Lower leg skin (tissue), 4 donors: ENCODE measurements at regions not wholly inside any gene's neighbourhood (a gene's known extent, or its start where the extent isn't known, plus 50 kb on each side); places are given as distances from the start of the nearest gene placed in this dataset.
"Not testable (repeated sequence)": the region's sequence is repeated elsewhere in the genome, so short reads cannot be mapped to it uniquely, and the experiment has no call there.

Experiments used
- DNase-seq, 2 donors: peaks; one replicate each; pipeline ENCODE4 v3.0.0-alpha.2; 2019; ENCODE audit warnings: low spot score in 2 of 2
- H3K4me3 ChIP-seq: fragments of 200-600 bp; sonication (generic); 2 replicates; pipeline ENCODE4 v1.5.1; 2017; ENCODE audit warnings: mild to moderate bottlenecking, low read depth; ENCODE audit not compliant: poor library complexity, severe bottlenecking
- POLR2A ChIP-seq, 2 donors: fragments of 450-650 bp; IDR thresholded peaks; one replicate each; pipeline ENCODE4 v1.6.1; 2016 to 2017; ENCODE audit warnings: antibody characterized with exemption in 2 of 2, mild to moderate bottlenecking in 1 of 2, moderate library complexity in 1 of 2
- WGBS, 2 donors: methylation state at CpG; one replicate each; pipeline ENCODE4 v1.1.5; 2018; 5-methylcytosine and 5-hydroxymethylcytosine counted together
- intact Hi-C: fragments of 100-400 bp; cut with DNase I; formaldehyde crosslinking; loops from one replicate; pipeline ENCODE4 v1.15.0; 2023; ENCODE audit warnings: low total_unique reads
- TF ChIP-seq, protein P1 (sequence below), 3 donors: fragments of 450-650 bp; IDR thresholded peaks; one replicate each; pipeline ENCODE4 v1.5.1; 2016; ENCODE audit warnings: antibody characterized with exemption in 3 of 3, mild to moderate bottlenecking in 3 of 3, moderate library complexity in 2 of 3

- intact Hi-C loops, result no loop called here
- 89 to 90% methylated on average over 2 of the region's 2 CpGs for WGBS, 2 donors
- no peak for DNase-seq
- H3K4me3 ChIP-seq, result no peak overlapping the region
- no peak for TF ChIP-seq POLR2A (IDR thresholded peaks at IDR 0.05)
- TF ChIP-seq, protein P1, sequence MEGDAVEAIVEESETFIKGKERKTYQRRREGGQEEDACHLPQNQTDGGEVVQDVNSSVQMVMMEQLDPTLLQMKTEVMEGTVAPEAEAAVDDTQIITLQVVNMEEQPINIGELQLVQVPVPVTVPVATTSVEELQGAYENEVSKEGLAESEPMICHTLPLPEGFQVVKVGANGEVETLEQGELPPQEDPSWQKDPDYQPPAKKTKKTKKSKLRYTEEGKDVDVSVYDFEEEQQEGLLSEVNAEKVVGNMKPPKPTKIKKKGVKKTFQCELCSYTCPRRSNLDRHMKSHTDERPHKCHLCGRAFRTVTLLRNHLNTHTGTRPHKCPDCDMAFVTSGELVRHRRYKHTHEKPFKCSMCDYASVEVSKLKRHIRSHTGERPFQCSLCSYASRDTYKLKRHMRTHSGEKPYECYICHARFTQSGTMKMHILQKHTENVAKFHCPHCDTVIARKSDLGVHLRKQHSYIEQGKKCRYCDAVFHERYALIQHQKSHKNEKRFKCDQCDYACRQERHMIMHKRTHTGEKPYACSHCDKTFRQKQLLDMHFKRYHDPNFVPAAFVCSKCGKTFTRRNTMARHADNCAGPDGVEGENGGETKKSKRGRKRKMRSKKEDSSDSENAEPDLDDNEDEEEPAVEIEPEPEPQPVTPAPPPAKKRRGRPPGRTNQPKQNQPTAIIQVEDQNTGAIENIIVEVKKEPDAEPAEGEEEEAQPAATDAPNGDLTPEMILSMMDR (IDR thresholded peaks at IDR 0.05), result no peak
Observed at GRCh38 chr2:210730672-210731071, 174.3 kb downstream of the CPS1 start.

DNA sequence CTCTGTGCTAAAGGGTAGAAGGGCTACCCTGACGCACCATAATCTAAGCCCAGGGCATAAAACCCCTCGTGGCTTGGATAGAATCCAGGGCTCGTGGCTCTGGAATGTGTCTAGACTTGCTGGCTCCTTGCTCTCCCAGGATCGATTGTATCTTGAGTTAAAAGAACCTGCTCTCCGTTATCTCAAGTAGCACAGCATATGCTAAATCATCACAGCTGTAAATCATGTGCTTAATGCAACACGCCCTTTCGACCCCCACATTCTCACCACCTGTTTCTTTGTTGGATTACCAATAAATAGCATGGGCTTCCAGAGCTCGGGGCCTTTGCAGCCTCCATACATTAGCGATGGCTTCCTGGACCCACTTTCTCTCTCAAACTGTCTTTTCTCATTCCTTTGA is 190.4 kb downstream of the CPS1 start:
- 16 to 23% methylated on average over 9 of the region's 9 CpGs for WGBS, 2 donors
- DNase-seq, H3K4me3 ChIP-seq, intact Hi-C loops: not testable (repeated sequence)

- no peak for DNase-seq
- WGBS, 2 donors, result 75 to 78% methylated on average over 6 of the region's 6 CpGs
- H3K4me3 ChIP-seq, result no peak overlapping the region
- intact Hi-C loops, result no loop called here
- TF ChIP-seq, protein P1 (IDR thresholded peaks at IDR 0.05), result no peak
- no peak for TF ChIP-seq POLR2A (IDR thresholded peaks at IDR 0.05)
Observed at GRCh38 chr2:210752532-210752931, 196.1 kb downstream of the CPS1 start.

DNA sequence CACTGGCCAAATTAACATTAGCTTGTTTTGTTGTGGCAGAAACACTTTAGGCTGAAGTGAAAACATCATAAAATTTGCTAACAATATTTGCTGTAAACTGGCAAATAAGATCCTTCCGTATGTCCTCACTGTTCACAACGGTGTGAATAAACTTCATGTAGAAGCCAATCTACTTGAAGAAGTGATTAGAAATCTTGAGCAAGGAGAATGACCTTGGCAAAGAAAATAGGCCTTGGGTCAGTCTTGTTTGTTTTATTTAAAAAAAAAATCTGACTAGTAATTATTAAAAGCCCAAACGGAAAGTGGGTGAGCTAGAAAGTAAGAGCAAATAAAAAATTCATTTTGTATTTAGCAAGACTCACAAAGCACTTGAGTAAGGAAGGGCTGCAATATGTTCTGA is 197.0 kb downstream of the CPS1 start:
- WGBS, 2 donors, result 81 to 84% methylated on average over 3 of the region's 3 CpGs
- no peak for DNase-seq
- TF ChIP-seq, protein P1 (IDR thresholded peaks at IDR 0.05), result no peak
- TF ChIP-seq POLR2A (IDR thresholded peaks at IDR 0.05), result no peak
- intact Hi-C loops, result no loop called here
- no peak overlapping the region for H3K4me3 ChIP-seq

DNA sequence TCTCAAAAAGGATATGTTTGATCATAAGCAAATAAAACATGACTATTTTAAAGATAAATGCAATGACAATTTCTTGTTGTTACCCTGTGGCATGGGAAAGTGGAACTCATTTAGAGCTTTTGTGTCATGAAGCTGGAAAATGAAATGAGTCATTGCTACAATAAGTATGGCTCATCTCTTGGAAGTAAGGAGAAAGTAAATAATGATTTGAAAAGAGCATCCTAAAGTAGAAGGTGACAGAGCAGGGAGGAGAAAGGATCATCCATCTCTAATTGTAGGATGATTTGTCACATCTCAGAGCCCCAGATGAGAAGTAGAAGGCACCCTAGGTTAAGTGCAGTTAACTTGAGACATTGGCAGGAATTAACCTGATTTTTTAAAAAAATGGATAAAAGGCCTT is 200.5 kb downstream of the CPS1 start:
- no peak for DNase-seq
- intact Hi-C loops, result no loop called here
- TF ChIP-seq, protein P1 (IDR thresholded peaks at IDR 0.05), result no peak
- TF ChIP-seq POLR2A (IDR thresholded peaks at IDR 0.05), result no peak

DNA sequence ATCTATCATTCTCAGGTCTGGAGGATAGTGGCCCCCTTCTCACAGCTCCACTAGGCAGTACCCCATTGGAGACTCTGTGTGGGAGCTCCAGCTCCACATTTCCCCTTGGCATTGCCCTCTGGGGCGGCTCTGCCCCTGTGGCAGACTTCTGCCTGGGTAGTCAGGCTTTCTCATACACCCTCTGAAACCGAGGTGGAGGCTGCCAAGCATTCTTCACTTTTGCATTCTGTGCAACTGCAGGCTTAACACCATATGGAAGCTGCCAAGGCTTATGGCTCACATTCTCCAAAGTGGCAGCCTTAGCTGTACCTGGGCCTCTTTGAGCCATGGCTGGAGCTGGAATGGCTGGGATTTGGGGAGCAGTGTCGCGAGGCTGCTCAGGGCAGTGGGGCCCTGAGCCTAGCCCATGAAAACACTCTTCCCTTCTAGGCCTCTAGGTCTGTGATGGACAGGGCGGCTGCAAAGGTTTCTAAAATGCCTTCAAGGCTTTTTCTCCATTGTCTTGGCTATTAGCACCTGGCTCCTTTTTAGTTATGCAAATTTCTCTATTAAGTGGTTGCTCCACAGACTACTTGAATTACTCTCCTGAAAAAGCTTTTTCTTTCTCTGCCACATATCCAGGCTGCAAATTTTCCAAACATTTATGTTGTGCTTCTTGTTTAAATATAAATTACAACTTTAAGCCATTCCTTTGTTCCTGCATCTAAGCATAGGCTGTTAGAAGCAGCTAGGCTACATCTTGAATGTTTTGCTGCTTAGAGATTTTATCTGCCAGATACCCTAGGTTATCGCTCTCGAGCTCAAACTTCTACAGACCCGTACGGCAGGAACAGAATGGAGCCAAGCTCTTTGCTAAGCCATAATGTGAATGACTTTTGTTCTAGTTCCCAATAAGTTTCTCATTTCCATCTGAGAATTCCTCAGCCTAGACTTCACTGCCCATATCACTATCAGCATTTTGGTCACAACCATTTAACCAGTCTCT is 206.5 kb downstream of the CPS1 start:
- TF ChIP-seq, protein P1 (IDR thresholded peaks at IDR 0.05), result no peak
- no peak for TF ChIP-seq POLR2A (IDR thresholded peaks at IDR 0.05)
- intact Hi-C loops, result no loop called here
- H3K4me3 ChIP-seq, result no peak overlapping the region
- WGBS, 2 donors, result 69 to 82% methylated on average over 9 of the region's 9 CpGs
- no peak for DNase-seq

More for the DNA sequence above, 200.5 kb downstream of the CPS1 start:
- no peak overlapping the region for H3K4me3 ChIP-seq
